Natural killer cell (primary cell): ENCODE measurements at regions not wholly inside any gene's neighbourhood (a gene's known extent, or its start where the extent isn't known, plus 50 kb on each side); places are given as distances from the start of the nearest gene placed in this dataset.

Experiments used
- ATAC-seq, 3 donors: fragments of 150-1000 bp in 2 of 3; fragments of 200-7000 bp in 1 of 3; cut with Tn5 transposase; 1 replicate in 1 of 3; 2 replicates in 2 of 3; pipeline ENCODE4 v1.10.0; 2021; ENCODE audit warnings: mild to moderate bottlenecking in 2 of 3, moderate library complexity in 2 of 3
- DNase-seq, 2 donors: peaks; one replicate each; pipeline versions ENCODE4 v3.0.0 to v3.0.0-alpha.2; 2013 to 2021; ENCODE audit warnings: mixed read lengths in 1 of 2
- H3K27ac ChIP-seq: one replicate; pipeline ENCODE4 v1.5.1; 2013; ENCODE audit warnings: mild to moderate bottlenecking, low read length
- H3K27me3 ChIP-seq: one replicate; pipeline ENCODE4 v1.6.1; 2013; ENCODE audit warnings: low read length; ENCODE audit not compliant: control insufficient read depth, insufficient read depth
- H3K36me3 ChIP-seq: one replicate; pipeline ENCODE4 v1.6.1; 2013; ENCODE audit warnings: low read length; ENCODE audit not compliant: control insufficient read depth, insufficient read depth
- H3K4me1 ChIP-seq: one replicate; pipeline ENCODE4 v1.6.1; 2013; ENCODE audit warnings: low read length; ENCODE audit not compliant: control insufficient read depth, insufficient read depth
- H3K4me3 ChIP-seq: one replicate; pipeline ENCODE4 v1.5.1; 2013; ENCODE audit warnings: low read length
- H3K9me3 ChIP-seq: one replicate; pipeline ENCODE4 v1.6.1; 2013; ENCODE audit warnings: low read length; ENCODE audit not compliant: control insufficient read depth, insufficient read depth
- H3K27ac Mint-ChIP-seq, 2 donors: one replicate each; pipeline ENCODE4 v1.8.0; 2022; ENCODE audit warnings: mild to moderate bottlenecking in 2 of 2, mixed read lengths in 2 of 2, moderate library complexity in 1 of 2
- H3K27me3 Mint-ChIP-seq, 2 donors: one replicate each; pipeline ENCODE4 v1.8.0; 2022; ENCODE audit warnings: low read depth in 2 of 2, mixed read lengths in 2 of 2
- H3K36me3 Mint-ChIP-seq: one replicate; pipeline ENCODE4 v1.8.0; 2022; ENCODE audit warnings: mixed read lengths
- H3K4me1 Mint-ChIP-seq, 2 donors: one replicate each; pipeline ENCODE4 v1.8.0; 2022; ENCODE audit warnings: mixed read lengths in 2 of 2
- H3K4me3 Mint-ChIP-seq: one replicate; pipeline ENCODE4 v1.8.0; 2022; ENCODE audit warnings: mild to moderate bottlenecking, moderate library complexity, mixed read lengths
- H3K9me3 Mint-ChIP-seq, 2 donors: one replicate each; pipeline ENCODE4 v1.8.0; 2022; ENCODE audit warnings: mixed read lengths in 2 of 2
- WGBS: methylation state at CpG from one replicate; pipeline ENCODE4 v1.1.7; 2013; ENCODE audit warnings: missing lambda C conversion rate; ENCODE audit not compliant: insufficient coverage; 5-methylcytosine and 5-hydroxymethylcytosine counted together
- intact Hi-C: fragments of 100-400 bp; cut with micrococcal nuclease; formaldehyde crosslinking; loops from one replicate; pipeline ENCODE4 v1.14.2; 2022
- TF ChIP-seq, protein P1 (sequence below): fragments of 200-600 bp; IDR thresholded peaks from one replicate; pipeline ENCODE4 v1.8.0; 2022; ENCODE audit warnings: antibody characterized with exemption

DNA sequence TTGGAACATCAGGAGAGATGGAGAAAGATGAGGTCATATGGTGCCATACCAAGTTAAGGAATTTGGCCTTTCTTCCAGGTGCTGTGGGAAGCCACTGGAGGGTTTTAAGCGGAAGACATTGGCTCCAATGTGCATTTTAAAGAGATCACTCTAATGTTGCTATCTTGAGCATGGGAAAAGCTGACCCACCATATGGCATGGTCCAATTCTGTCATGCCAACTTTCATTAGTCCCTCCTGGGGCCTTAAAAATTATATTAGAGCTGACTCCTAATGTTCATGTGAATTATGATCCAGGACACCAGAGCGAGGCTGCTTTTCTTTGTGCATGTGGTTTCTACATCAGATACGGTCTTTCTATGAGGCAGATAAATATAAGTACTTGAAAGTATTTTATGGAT, 335.0 kb upstream of the TSHZ2 start:
- Histone ChIP-seq H3K4me3 (no peak overlapping the region), H3K27ac (no peak overlapping the region), H3K4me1 (no peaks in the 10 kb centered on the region), H3K36me3 (no peaks in the 10 kb centered on the region), H3K9me3 (no peaks in the 10 kb centered on the region), H3K27me3 (no peaks in the 10 kb centered on the region)
- Mint-ChIP-seq H3K9me3 (peaks cover 0 to 3% of the 10 kb centered on the region in 2 donors), H3K4me3 (no peak overlapping the region), H3K4me1 (no peaks in the 10 kb centered on the region), H3K27me3 (peaks cover 1 to 6% of the 10 kb centered on the region in 2 donors), H3K27ac (no peak overlapping the region), H3K36me3 (no peaks in the 10 kb centered on the region)
- DNase-seq (no peak), ATAC-seq (no peak)
- TF ChIP-seq, protein P1, sequence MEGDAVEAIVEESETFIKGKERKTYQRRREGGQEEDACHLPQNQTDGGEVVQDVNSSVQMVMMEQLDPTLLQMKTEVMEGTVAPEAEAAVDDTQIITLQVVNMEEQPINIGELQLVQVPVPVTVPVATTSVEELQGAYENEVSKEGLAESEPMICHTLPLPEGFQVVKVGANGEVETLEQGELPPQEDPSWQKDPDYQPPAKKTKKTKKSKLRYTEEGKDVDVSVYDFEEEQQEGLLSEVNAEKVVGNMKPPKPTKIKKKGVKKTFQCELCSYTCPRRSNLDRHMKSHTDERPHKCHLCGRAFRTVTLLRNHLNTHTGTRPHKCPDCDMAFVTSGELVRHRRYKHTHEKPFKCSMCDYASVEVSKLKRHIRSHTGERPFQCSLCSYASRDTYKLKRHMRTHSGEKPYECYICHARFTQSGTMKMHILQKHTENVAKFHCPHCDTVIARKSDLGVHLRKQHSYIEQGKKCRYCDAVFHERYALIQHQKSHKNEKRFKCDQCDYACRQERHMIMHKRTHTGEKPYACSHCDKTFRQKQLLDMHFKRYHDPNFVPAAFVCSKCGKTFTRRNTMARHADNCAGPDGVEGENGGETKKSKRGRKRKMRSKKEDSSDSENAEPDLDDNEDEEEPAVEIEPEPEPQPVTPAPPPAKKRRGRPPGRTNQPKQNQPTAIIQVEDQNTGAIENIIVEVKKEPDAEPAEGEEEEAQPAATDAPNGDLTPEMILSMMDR = no peak
- WGBS = 95% methylated on average over 3 of the region's 3 CpGs
- intact Hi-C loops = no loop called here

DNA sequence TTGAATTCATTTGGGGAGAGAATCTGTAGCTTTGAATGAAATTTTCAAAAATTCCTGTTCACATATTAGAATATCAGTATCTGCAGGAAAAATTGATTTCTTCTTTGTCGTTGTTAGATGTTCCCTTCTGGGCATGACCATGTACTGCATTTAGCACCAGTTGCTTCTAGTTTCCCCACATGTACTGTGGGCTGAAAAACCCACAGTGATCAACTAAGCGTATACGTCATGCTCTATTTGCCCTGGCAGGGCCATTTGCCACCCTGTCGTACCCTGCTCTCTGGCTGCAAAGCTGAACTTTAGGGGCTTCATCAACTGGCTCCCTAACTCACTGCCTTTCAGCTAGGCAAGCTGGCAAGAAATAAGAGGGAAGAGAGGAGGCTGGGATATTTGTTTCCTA, 340.7 kb upstream of the TSHZ2 start:
- WGBS = 90% methylated on average over 4 of the region's 4 CpGs
- no peak overlapping the region for H3K27ac Mint-ChIP-seq

DNA sequence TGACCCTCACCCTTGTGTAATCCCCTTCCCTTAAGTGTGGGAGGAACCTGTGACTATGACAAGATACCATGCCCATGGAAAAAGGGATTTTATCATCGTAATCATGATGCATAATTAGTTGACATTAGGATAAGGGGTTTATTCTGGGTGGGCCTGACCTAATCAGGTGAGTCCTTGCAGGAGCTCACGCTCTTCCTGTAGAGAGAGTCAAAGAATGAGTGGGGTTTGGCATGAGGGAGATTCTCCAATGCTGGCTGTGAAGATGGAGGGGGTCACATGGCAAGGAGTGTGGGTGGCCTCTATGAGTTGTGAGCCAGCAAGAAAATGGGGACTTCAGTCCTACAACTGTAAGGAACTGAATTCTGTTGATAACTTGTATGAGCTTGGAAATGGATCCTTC, 342.0 kb upstream of the TSHZ2 start:
- H3K36me3 ChIP-seq = no peaks in the 10 kb centered on the region
- WGBS = 62% methylated on average over 2 of the region's 2 CpGs
- DNase-seq (no peak), ATAC-seq (no peak)
- H3K4me3 ChIP-seq = no peak overlapping the region
- intact Hi-C loops = no loop called here
- TF ChIP-seq, protein P1 = no peak
- Mint-ChIP-seq H3K4me1 (no peaks in the 10 kb centered on the region), H3K9me3 (no peaks in the 10 kb centered on the region), H3K36me3 (no peaks in the 10 kb centered on the region), H3K27ac (no peak overlapping the region), H3K27me3 (peaks cover 3 to 8% of the 10 kb centered on the region in 2 donors), H3K4me3 (no peak overlapping the region)
- no peaks in the 10 kb centered on the region for H3K4me1 ChIP-seq
- H3K27me3 ChIP-seq = no peaks in the 10 kb centered on the region
- H3K9me3 ChIP-seq = peaks cover 4% of the 10 kb centered on the region
- H3K27ac ChIP-seq = no peak overlapping the region

More for the DNA sequence above, 340.7 kb upstream of the TSHZ2 start:
- Mint-ChIP-seq H3K4me3 (no peak overlapping the region), H3K27me3 (peaks cover 3 to 8% of the 10 kb centered on the region in 2 donors), H3K9me3 (no peaks in the 10 kb centered on the region), H3K4me1 (no peaks in the 10 kb centered on the region), H3K36me3 (no peaks in the 10 kb centered on the region)
- no peak for ATAC-seq
- Histone ChIP-seq H3K9me3 (peaks cover 4% of the 10 kb centered on the region), H3K27me3 (no peaks in the 10 kb centered on the region), H3K36me3 (no peaks in the 10 kb centered on the region), H3K27ac (no peak overlapping the region), H3K4me3 (no peak overlapping the region), H3K4me1 (no peaks in the 10 kb centered on the region)
- TF ChIP-seq, protein P1 = no peak
- no peak for DNase-seq
- intact Hi-C loops = no loop called here

DNA sequence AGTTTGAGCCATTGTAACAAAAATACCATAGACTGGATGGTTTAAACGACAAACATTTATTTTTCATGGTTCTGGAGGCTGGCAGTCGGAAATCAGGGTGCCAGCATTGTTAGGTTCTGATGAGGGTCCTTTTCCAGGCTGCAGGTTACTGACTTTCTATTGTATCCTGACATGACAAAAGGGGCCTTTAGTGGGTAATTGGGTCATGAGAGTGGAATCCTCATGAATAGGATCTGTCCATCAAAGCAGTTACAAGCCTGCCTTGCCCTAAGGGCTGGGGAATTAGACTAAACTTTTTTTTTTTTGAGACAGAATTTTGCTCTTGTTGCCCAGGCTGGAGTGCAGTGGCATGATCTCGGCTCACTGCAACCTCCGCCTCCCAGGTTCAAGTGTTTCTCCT, 347.9 kb upstream of the TSHZ2 start:
- H3K36me3 Mint-ChIP-seq = no peaks in the 10 kb centered on the region
- TF ChIP-seq, protein P1 = no peak
- Histone ChIP-seq H3K36me3 (no peaks in the 10 kb centered on the region), H3K27me3 (no peaks in the 10 kb centered on the region), H3K4me1 (no peaks in the 10 kb centered on the region), H3K27ac (no peak overlapping the region), H3K9me3 (no peaks in the 10 kb centered on the region), H3K4me3 (no peak overlapping the region)
- H3K4me1 Mint-ChIP-seq = no peaks in the 10 kb centered on the region
- intact Hi-C loops = no loop called here
- 71% methylated on average over 4 of the region's 4 CpGs for WGBS
- no peak overlapping the region for H3K27ac Mint-ChIP-seq
- H3K4me3 Mint-ChIP-seq = no peak overlapping the region
- no peaks in the 10 kb centered on the region for H3K27me3 Mint-ChIP-seq
- H3K9me3 Mint-ChIP-seq = no peaks in the 10 kb centered on the region
- DNase-seq = no peak
- ATAC-seq = no peak
